ENCODE measurements at regions not wholly inside any gene's neighbourhood (a gene's known extent, or its start where the extent isn't known, plus 50 kb on each side); places are given as distances from the start of the nearest gene placed in this dataset.
A peak's percentile ranks its signal among the peaks of the same experiment; 100 is the strongest.

DNA sequence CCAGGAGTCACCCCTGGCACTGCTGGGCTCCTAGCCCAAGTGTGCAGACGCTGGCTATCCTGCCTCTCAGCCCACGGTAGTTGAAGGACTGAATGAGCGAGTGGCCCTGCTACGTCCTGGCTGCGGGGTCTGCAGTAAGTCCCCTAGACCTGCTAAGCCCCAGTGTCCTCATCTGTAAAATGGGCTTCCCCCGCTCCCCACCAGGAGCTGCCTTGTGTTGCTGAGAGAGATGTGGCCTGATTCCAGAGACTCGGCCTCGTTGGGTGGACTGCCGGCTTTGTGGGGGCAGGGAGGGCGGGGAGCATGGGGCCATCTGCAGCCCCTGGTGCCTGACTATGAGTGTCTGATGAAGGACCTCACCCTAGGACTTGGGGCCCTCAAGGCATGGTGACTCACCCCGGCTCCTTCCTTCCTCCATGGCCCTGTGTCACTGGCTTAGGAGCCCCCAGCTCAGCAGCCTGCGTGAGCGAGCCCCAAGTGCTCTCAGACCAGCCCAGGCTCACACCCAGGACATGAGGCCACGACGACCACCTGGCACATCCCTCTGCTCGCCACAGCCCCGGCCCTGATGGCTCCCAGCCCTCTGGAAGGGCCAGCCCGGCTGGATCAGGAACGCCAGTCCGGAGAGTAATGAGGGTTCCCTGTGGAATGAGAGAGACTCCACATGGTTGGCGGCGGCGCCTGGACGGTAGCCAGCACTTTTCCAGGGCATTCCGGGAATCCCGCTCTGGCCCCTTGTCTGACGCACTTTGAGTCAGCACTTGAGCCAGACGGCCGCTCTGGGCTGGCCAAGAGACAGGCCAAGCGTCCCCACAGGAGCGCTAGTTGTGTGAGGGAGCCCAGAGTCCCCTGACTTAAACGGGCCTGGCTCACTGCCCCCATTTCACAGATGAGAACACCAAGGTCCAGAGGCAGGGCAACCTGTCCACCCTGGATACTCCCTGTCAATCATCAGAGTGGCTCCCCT is 50.5 kb upstream of the SHISAL1 start:
- intact Hi-C loops (cut with DNase I), result no loop called here
- 40% methylated on average over 32 of the region's 32 CpGs for WGBS

DNA sequence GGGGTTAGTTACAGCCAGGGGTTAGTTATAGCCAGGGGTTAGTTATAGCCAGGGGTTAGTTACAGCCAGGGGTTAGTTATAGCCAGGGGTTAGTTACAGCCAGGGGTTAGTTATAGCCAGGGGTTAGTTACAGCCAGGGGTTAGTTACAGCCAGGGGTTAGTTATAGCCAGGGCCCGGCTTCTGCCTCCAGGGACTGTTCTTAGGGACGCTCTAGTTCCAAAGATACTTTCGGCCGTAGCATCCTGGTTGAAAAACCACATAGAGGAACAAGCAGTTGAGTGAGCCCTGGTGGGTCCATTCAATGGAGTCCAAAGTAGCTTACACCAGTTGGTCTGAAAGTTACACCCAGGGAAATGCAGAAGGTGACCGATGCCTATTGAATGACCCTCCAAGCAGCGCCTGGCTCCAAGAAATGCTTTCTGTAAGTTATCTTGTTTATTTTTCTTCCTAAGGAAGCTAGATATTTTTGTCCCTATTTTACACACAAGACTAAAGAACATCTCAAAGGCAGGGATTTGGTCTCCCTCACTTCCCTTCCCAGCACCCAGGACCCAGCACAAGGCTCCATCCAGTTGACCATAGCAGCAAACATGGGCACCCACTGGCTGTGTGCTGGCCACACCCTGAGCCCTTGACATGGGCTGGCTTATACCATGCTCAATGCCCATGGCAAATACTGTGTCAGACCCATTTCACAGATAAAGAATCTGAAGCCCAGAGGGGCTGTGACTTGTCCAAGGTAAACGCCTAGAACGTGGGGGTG is 49.7 kb upstream of the SHISAL1 start:
- Histone ChIP-seq H3K9me3 (ENCODE audit: control insufficient read depth, low read length) (no peaks in the 10 kb centered on the region), H3K4me1 (ENCODE audit: control insufficient read depth, insufficient read depth, low read length) (peaks cover 10% of the 10 kb centered on the region), H3K27ac (ENCODE audit: low read length) (peak overlapping the region; percentile 52), H3K4me3 (ENCODE audit: low read length) (no peak overlapping the region), H3K27me3 (ENCODE audit: control insufficient read depth, insufficient read depth) (no peaks in the 10 kb centered on the region)
- ATAC-seq (no peak), DNase-seq (peak; percentile 14 to 50 (median 15))
- WGBS, result 65% methylated on average over 8 of the region's 8 CpGs
- intact Hi-C loops (cut with DNase I), result no loop called here

More for the DNA sequence above, 50.5 kb upstream of the SHISAL1 start:
- Histone ChIP-seq H3K27ac (ENCODE audit: low read length) (peak overlapping the region; percentile 58), H3K27me3 (ENCODE audit: control insufficient read depth, insufficient read depth) (no peaks in the 10 kb centered on the region), H3K9me3 (ENCODE audit: control insufficient read depth, low read length) (no peaks in the 10 kb centered on the region), H3K4me1 (ENCODE audit: control insufficient read depth, insufficient read depth, low read length) (peaks cover 10% of the 10 kb centered on the region), H3K4me3 (ENCODE audit: low read length) (no peak overlapping the region)
- ATAC-seq (peak; percentile 90), DNase-seq (peak; percentile 98 to 99 (median 98))

Measured in right cardiac atrium (tissue), 5 donors.